Transverse colon (tissue), 4 donors: ENCODE measurements at regions not wholly inside any gene's neighbourhood (a gene's known extent, or its start where the extent isn't known, plus 50 kb on each side); places are given as distances from the start of the nearest gene placed in this dataset.

ENCODE experiments used
- DNase-seq: peaks from one replicate; pipeline ENCODE4 v3.0.0-alpha.2; 2019
- H3K27ac ChIP-seq, 4 donors: fragments of 200-600 bp; sonication (generic); 2 replicates each; pipeline ENCODE4 v1.5.1; 2016 to 2018; ENCODE audit warnings: inconsistent platforms in 4 of 4
- H3K27me3 ChIP-seq: fragments of 200-600 bp; sonication (generic); 2 replicates; pipeline ENCODE4 v1.5.1; 2017; ENCODE audit warnings: inconsistent platforms
- H3K36me3 ChIP-seq, 4 donors: fragments of 200-600 bp; sonication (generic); 2 replicates each; pipeline ENCODE4 v1.5.1; 2017 to 2019; ENCODE audit warnings: inconsistent platforms in 4 of 4
- H3K4me1 ChIP-seq, 4 donors: fragments of 200-600 bp; sonication (generic); 2 replicates each; pipeline ENCODE4 v1.5.1; 2017 to 2020; ENCODE audit warnings: inconsistent platforms in 4 of 4
- H3K4me3 ChIP-seq, 4 donors: fragments of 200-600 bp; sonication (generic); 1 replicate in 1 of 4; 2 replicates in 3 of 4; pipeline versions ENCODE4 v1.5.1 to v1.6.1; 2017 to 2019; ENCODE audit warnings: inconsistent platforms in 4 of 4
- H3K9me3 ChIP-seq, 2 donors: fragments of 200-600 bp; sonication (generic); 2 replicates each; pipeline ENCODE4 v1.5.1; 2017 to 2019; ENCODE audit warnings: inconsistent platforms in 2 of 2
- EP300 ChIP-seq: sonication (generic); formaldehyde crosslinking; IDR thresholded peaks from one replicate; pipeline ENCODE4 v1.6.1; 2017; ENCODE audit warnings: antibody characterized with exemption, low read depth
- POLR2A ChIP-seq: fragments of 450-650 bp; IDR thresholded peaks from one replicate; pipeline ENCODE4 v1.6.1; 2016; ENCODE audit warnings: antibody characterized with exemption, mild to moderate bottlenecking, moderate library complexity
- POLR2AphosphoS5 ChIP-seq, 3 donors: sonication (generic); formaldehyde crosslinking; IDR thresholded peaks; one replicate each; pipeline ENCODE4 v1.6.1; 2016; ENCODE audit warnings: antibody characterized with exemption in 3 of 3
- WGBS, 2 donors: methylation state at CpG; one replicate each; pipeline ENCODE4 v1.1.5; 2018; ENCODE audit warnings: low coverage in 1 of 2; 5-methylcytosine and 5-hydroxymethylcytosine counted together
- in situ Hi-C, 4 donors: fragments of 200-750 bp; cut with MboI; loops; one replicate each; pipeline versions ENCODE4 v1.15.0 to v1.15.1; 2017; ENCODE audit warnings: low sequenced_read_pairs in 3 of 4, low pct_ligation_motif_present in 1 of 4, low pct_unique_long_range_greater_than_20kb in 1 of 4
- intact Hi-C: fragments of 100-400 bp; cut with DNase I; formaldehyde crosslinking; loops from one replicate; pipeline ENCODE4 v1.15.1; 2023; ENCODE audit warnings: low total_unique reads
- TF ChIP-seq, protein P1 (sequence below), 5 experiments: fragments of 200-600 bp in 3 of 5; fragments of 450-650 bp in 2 of 5; sonication (generic) in 3 of 5; IDR thresholded peaks; 1 replicate in 2 of 5; 2 replicates in 3 of 5; pipeline ENCODE4 v1.5.1; 2016 to 2017; ENCODE audit warnings: antibody characterized with exemption in 5 of 5, inconsistent platforms in 3 of 5, mild to moderate bottlenecking in 2 of 5, moderate library complexity in 1 of 5

- no peak overlapping the region for H3K4me3 ChIP-seq
- DNase-seq: no peak
- 78 to 81% methylated on average over 5 of the region's 5 CpGs for WGBS, 2 donors
- intact Hi-C loops: no loop called here
- no peaks in the 10 kb centered on the region for H3K9me3 ChIP-seq
- in situ Hi-C loops: no loop called here
- TF ChIP-seq POLR2A (no peak), POLR2AphosphoS5 (IDR thresholded peaks at IDR 0.05) (no peak), EP300 (no peak)
- TF ChIP-seq, protein P1, sequence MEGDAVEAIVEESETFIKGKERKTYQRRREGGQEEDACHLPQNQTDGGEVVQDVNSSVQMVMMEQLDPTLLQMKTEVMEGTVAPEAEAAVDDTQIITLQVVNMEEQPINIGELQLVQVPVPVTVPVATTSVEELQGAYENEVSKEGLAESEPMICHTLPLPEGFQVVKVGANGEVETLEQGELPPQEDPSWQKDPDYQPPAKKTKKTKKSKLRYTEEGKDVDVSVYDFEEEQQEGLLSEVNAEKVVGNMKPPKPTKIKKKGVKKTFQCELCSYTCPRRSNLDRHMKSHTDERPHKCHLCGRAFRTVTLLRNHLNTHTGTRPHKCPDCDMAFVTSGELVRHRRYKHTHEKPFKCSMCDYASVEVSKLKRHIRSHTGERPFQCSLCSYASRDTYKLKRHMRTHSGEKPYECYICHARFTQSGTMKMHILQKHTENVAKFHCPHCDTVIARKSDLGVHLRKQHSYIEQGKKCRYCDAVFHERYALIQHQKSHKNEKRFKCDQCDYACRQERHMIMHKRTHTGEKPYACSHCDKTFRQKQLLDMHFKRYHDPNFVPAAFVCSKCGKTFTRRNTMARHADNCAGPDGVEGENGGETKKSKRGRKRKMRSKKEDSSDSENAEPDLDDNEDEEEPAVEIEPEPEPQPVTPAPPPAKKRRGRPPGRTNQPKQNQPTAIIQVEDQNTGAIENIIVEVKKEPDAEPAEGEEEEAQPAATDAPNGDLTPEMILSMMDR (IDR thresholded peaks at IDR 0.05): no peak
- H3K4me1 ChIP-seq: no peaks in the 10 kb centered on the region
- H3K27ac ChIP-seq: no peak overlapping the region
- no peaks in the 10 kb centered on the region for H3K27me3 ChIP-seq
- no peaks in the 10 kb centered on the region for H3K36me3 ChIP-seq
Measured at GRCh38 chr6:8608737-8609136, 173.4 kb upstream of the SLC35B3 start.

GRCh38 chr6:8589941-8590729 lies 154.8 kb upstream of the SLC35B3 start:
- Histone ChIP-seq H3K4me3 (no peak overlapping the region), H3K36me3 (no peaks in the 10 kb centered on the region), H3K27me3 (no peaks in the 10 kb centered on the region), H3K9me3 (peaks cover 0 to 14% of the 10 kb centered on the region in 2 donors), H3K4me1 (no peaks in the 10 kb centered on the region), H3K27ac (no peak overlapping the region)
- TF ChIP-seq POLR2A (no peak), EP300 (no peak), POLR2AphosphoS5 (IDR thresholded peaks at IDR 0.05) (no peak)
- TF ChIP-seq, protein P1 (IDR thresholded peaks at IDR 0.05): no peak
- 42 to 52% methylated on average over 7 of the region's 7 CpGs for WGBS, 2 donors
- in situ Hi-C loops (no loop called here), intact Hi-C loops (no loop called here)
- DNase-seq: no peak

DNA sequence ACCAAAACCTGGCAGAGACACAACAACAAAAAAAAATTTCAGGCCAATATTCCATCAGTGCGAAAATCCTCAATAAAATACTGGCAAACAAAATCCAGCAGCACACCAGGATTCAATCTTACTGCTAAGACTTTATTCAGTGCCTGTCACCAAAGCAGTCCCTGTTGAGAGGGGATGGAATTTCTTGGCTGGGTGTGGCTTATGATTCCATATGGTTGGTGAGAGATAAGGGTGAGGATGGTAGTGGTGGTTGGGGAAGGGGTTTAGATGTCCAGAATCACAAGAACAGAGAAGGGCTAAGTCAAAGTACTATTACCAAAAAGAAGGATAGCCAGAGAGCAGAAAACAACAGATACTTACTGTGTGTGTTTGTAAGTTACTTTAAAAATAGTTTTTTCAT lies 152.8 kb upstream of the SLC35B3 start:
- H3K36me3 ChIP-seq: no peaks in the 10 kb centered on the region
- no peak overlapping the region for H3K27ac ChIP-seq
- peaks cover 0 to 7% of the 10 kb centered on the region in 2 donors for H3K9me3 ChIP-seq
- no peaks in the 10 kb centered on the region for H3K4me1 ChIP-seq
- in situ Hi-C loops: no loop called here
- TF ChIP-seq POLR2A: no peak
- TF ChIP-seq EP300: no peak
- TF ChIP-seq, protein P1 (IDR thresholded peaks at IDR 0.05): no peak
- TF ChIP-seq POLR2AphosphoS5 (IDR thresholded peaks at IDR 0.05): no peak
- 40 to 74% methylated on average over 1 of the region's 1 CpG for WGBS, 2 donors
- no peaks in the 10 kb centered on the region for H3K27me3 ChIP-seq
- no peak overlapping the region for H3K4me3 ChIP-seq
- intact Hi-C loops: no loop called here
- DNase-seq: no peak

DNA sequence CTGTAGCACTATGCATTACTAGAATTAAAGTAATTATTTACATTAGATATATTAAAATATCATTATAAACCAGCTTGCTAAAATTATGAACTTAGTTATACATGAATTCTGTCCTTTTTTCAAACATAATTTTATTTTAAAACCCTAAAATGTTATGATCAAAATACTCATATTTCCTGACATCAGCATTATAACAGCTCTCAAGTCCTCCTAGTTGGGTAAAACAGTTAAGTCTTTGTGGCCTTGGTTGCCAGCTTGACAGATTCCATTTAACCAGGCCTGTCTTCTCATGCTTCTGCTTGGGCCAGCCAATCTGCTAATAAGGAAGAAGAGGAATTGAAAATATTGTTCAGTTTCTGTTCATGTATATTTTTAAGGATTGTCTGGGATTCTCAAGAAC lies 147.9 kb upstream of the SLC35B3 start:
- Histone ChIP-seq H3K4me1 (no peaks in the 10 kb centered on the region), H3K27me3 (no peaks in the 10 kb centered on the region), H3K4me3 (no peak overlapping the region), H3K36me3 (no peaks in the 10 kb centered on the region), H3K9me3 (no peaks in the 10 kb centered on the region), H3K27ac (no peak overlapping the region)
- in situ Hi-C loops: no loop called here
- intact Hi-C loops: no loop called here
- TF ChIP-seq POLR2AphosphoS5 (IDR thresholded peaks at IDR 0.05) (no peak), EP300 (no peak), POLR2A (no peak)
- TF ChIP-seq, protein P1 (IDR thresholded peaks at IDR 0.05): no peak
- DNase-seq: no peak
